ENCODE measurements at regions not wholly inside any gene's neighbourhood (a gene's known extent, or its start where the extent isn't known, plus 50 kb on each side); places are given as distances from the start of the nearest gene placed in this dataset.
A peak's percentile ranks its signal among the peaks of the same experiment; 100 is the strongest.

GRCh38 chr3:43206632-43207031 is 79.7 kb upstream of the SNRK start:
- no peak for DNase-seq

DNA sequence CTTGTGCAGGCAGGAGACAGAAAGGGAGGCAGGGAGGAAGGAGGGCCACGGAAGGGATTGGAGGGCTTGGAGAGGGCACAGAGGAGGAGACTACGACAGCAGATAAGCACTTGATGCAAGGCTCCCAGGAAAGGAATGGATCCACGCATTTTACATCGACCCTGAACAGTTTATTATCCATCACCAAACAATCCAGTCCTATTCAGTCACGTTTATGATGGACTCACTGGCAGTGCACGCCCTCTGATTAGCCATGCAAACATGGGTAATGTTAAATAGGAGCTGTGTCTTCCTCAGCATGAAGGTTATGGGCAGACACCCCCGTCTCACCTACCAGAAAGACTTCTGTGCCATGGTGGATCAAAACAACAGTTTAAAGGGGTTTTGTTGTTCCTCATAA is 80.2 kb upstream of the SNRK start:
- no peak for DNase-seq

DNA sequence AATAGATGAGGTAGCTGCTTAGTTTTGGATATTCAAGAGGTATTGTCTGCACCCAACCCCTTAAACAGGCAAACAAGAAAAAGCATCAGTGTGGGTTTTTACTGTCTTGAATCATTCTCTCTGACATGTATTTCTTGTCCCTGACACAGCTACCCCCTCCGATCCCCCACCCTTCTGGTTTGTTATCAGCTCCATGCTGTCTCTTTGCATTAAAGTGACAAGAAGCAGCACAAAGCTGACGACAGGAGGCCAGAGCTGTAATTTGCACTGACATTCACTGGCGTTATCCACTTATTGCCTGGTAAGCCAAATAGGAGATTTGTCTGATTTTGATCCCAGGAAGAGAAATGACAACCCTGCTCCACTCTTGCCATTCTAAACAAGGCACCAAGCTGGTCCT is 83.3 kb upstream of the SNRK start:
- DNase-seq, result no peak

DNA sequence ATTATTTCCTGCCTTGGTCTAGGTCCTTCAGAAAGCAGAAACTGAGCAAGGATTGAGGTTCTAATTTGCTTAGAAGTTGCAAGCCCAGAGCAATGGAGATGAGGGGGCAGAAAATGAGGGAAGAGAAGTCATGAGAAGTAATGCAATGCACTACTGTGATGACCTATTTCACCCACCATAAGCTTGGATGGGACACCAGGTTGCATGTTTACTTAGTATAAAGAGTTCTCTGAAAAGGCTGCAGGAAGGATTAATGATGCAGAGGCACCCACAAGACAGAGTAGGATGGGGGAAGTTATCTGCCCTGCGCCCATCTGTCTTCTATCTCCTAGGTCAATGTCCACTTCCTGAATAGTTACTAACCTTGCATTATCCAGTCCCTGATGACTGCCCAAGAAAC is 84.8 kb upstream of the SNRK start:
- no peak for DNase-seq

DNA sequence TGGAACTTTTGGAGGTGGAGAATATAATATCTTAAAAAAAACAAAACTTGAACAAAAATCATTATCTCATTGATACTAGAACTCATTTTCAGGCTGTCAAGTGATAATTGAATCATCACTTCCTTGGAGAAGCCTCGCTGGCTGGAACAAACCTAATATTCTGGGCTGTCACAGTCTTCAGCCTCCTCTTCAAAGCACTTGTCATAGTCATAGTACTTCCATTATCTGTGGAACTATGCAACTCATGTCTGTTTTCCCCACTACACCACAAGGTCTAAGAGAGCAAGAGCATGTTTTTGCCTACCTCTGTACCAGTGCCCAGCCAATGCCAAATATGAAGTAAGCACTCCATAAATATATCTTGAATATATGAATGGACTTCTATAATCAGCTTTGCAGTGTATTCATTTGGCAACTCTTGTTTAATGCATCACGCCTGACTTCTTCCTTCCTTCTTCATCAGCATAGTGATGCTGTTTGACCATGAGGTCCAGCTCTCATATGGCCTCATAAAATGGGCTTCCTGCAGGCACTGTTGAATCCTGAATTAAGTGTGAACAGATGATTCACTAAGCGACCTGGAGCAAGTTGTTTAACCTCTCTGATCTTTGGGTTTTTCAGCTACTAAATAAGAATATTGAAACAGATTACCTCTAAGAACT is 86.6 kb upstream of the SNRK start:
- DNase-seq, result no peak

GRCh38 chr3:43198791-43199644 is 87.3 kb upstream of the SNRK start:
- DNase-seq, result no peak

- DNase-seq, result no peak
Measured at GRCh38 chr3:43198301-43198700, 88.0 kb upstream of the SNRK start.

DNA sequence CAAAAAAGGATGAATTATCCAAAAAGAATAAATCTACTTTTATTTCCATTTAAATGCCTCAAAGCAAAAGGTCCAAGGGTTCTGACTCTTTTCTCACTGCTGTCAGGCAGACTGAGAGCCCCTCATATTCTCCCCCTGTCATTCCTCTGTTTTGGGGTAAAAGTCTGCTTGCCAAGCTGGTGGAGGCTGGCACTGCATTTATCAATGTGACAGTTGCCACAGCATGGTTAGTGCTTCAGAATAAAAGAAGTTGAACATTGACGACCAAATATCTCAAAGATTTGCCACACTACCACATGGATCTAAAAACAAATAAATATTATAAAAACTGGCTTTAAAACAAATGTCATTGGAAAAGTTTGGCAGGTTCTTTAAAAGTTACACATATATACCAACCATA is 89.2 kb upstream of the SNRK start:
- DNase-seq, result no peak

GRCh38 chr3:43196721-43197120 is 89.6 kb upstream of the SNRK start:
- DNase-seq, result no peak

- no peak for DNase-seq
Measured at GRCh38 chr3:43195115-43195498, 89.2 kb upstream of the POMGNT2 start.

GRCh38 chr3:43194490-43195114 is 88.7 kb upstream of the POMGNT2 start:
- peak; percentile 6 for DNase-seq

GRCh38 chr3:43194069-43194468 is 88.2 kb upstream of the POMGNT2 start:
- DNase-seq, result no peak

DNA sequence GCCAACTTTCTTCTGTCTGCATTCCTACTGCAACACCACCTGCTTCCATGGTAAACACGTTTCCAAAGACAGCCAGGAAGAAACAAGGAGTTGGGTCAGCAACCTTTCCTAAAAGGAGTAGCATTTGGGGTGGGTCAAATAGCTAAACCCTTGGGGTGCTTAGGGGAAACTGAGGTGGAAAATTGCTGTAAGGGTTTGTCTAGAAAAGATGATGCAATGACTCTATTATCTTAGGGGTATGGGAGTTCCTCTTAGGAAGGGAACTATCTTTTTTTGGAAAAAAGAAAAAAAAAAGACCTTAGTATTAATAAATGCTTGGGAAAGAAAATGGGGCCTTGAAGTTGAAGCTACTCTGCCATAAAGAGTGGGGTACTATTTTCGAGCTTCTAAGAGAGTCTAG is 86.1 kb upstream of the POMGNT2 start:
- DNase-seq, result no peak

DNA sequence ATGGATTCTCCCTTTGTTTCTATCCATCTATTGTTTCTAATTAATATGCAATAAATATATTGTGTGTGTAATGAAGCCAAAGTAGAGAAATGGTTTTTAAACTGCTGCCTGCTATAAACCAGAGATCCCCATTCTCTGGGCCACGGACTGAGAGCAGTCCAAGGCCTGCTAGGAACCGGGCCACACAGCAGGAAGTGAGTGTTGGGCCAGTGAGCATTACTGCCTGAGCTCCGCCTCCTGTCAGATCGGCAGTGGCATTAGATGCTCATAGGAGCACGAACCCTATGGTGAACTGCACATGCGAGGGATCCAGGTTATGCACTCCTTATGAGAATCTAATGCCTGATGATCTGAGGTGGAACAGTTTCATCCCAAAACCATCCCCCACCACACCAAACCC is 85.2 kb upstream of the POMGNT2 start:
- DNase-seq, result no peak

- DNase-seq, result no peak
Measured at GRCh38 chr3:43190670-43191069, 84.8 kb upstream of the POMGNT2 start.

DNA sequence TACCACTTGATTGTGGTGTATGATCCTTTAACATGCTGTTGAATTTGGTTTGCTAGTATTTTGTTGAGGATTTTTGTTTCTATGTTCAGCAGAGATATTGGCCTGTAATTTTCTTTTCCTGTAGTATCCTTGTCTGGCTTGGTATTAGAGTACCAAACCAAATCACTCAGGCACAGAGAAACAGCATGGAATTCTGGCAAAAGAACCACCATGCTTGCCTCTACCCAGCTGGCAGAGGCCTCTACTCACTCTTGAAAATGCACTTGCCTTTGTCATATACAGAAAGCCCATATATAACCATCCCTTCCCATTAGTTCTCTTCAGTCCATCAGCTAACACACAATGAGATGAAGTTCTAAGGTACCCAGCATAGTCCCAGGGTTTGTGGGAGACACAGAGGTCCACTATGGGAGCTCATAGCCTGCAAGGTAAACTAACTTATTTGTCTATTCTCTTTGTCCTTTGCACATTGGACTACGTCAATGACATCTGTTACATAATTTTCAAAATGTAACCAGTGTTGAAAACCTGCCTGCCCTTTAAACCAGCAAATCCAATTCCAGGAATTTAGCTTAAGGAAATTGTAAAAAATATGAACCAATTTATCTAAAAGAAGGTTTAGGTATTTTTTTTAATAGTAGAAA is 82.1 kb upstream of the POMGNT2 start:
- DNase-seq, result no peak

GRCh38 chr3:43185983-43186314 is 80.1 kb upstream of the POMGNT2 start:
- no peak for DNase-seq

DNA sequence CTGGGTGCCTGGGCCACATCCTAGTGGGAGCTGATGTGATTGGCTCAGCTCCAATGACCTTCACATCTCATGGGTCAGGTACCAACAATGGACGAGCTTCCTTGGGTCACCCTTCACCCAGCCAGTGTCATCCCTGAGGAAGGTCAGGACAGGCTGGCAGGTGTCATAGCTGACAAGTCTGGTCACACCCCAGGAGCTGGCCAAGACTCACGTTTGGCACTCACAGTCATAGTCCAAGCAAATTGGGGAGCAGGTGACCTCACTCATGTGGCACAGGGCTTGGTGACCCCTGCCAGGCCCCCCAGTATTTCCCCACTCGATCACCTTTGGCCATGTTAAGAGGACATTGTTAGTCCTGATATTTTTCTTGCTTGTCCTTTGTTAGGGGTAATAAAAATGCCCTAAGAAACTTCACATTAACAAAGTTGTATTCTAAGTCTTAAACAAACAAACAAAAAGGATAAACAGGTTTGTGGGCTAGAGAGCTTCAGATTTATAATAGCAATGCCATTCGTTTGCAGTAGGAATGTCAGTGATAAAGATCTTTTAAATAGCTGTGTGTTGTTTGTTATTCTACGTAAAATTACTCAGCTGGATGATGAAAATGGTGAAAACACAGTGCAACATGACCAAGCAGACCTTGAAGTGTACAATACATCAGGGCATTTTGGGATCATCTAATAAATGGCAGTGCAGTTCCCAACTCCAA is 79.5 kb upstream of the POMGNT2 start:
- DNase-seq, result no peak

DNA sequence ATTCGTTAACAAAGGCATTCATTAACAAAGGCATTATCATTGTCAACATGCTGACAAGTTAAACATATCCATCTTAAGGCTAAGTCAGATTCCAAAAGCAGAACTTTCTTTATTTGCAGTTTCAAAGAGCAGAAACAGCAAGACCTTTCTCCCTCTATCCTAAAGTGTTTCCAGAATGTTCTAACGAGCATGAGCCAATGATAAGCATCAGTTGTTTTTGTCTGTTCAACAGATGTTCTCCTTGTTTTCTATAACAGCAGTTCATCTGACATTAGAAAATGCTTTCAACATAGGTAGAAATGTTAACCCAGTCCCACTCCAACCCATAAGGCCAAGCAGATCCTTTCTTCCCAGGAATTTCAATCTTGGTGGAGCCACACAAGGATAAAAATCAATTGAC is 77.6 kb upstream of the POMGNT2 start:
- no peak for DNase-seq

DNA sequence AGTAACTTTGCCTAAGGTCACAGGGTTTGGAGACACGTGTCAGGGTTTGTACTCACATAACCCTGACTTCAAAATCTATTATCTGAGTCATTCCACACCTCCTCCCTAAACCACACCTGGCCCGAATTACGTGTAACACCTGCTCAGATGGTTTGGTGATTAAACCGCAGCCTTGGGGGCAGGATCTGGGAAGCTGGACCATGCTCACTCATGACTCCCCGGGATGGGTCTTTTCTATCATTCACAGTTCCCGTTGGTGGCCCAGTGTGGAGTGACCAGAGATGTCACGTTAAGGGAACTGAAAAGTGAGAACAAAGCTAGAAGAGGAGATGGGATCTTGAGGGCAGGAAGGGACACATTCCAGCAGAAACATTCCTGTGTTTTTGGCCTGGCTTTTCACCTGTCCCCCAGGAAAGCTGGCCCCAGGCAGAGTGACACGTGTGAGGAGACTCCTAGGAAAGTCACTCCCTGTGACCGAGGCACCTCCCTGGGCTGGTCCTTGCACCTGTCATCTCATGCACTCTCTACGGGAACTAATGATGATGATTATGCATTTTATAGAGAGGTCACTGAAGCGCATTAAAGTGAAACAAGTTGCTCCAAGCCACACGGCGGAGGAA is 75.4 kb upstream of the POMGNT2 start:
- peak; percentile 72 for DNase-seq

DNA sequence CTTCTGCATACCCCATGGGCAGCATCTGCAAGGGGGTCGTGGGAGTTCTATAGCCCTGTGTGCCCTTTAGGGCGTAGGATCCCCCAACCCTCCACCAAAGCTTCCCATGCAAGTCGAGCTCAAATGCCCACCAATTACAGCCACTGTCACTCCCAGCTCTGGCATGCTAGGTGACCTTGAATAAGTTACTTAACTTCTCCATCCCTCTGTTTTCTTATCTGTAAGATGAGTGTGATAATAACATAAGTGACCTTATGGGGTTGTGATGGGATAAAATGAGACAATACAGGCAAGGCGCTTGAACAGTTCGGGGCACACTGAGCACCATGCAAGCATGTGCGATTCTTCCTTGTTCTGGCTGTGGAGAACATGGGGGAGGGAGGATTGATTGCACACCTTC is 74.8 kb upstream of the POMGNT2 start:
- no peak for DNase-seq

DNA sequence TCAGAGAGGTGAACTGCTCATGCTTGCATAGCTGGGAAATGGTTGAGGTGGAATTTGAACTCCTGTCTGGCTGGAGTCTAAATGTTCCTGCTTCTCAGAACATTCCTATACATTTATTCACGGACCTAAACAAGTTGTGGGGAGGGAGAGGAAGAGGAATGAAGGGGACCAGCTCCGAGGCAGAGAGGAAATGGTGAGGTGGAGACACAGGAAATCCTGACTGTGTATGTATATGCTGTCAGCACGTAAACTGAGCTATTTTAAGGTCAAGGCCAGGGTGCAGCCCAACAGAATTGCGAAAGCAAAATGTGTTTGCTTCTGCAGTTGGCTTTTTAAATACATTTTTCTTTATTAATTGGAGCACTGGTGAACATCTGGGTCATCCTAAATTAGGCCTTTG is 74.1 kb upstream of the POMGNT2 start:
- DNase-seq, result peak; percentile 46

DNA sequence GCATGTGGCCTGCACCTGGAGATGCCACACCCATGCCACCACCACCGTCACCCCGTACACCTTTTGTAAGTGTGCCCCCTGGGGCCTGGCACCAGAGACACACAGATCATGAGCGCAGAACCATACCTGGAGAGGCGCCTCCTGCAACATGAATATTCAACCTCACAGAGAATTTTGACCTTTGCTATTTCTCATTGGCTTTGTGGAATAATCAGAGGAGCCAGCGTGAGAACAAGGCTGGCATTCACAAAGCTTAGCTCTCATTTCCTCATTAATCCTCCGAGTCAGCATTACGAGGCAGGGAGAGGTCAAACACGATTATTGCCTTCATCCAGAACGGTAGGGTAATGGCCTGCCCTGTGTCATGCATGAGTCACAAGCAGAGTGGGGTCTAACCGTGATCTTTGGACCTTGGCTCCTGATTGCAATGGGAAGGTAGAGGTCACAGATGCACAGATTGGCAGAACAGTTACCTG is 73.0 kb upstream of the POMGNT2 start:
- no peak for DNase-seq

Measured in activated CD4-positive, alpha-beta T cell treated with anti-CD3 and anti-CD28 coated beads, Interleukin-2, amount 50 U/mL, for 16 hours (primary cell).